GM04503 (cell line): ENCODE measurements at regions not wholly inside any gene's neighbourhood (a gene's known extent, or its start where the extent isn't known, plus 50 kb on each side); places are given as distances from the start of the nearest gene placed in this dataset.

Source experiments
- DNase-seq: peaks from one replicate; pipeline ENCODE4 v3.0.0-alpha.2; 2012; ENCODE audit warnings: low read depth

DNA sequence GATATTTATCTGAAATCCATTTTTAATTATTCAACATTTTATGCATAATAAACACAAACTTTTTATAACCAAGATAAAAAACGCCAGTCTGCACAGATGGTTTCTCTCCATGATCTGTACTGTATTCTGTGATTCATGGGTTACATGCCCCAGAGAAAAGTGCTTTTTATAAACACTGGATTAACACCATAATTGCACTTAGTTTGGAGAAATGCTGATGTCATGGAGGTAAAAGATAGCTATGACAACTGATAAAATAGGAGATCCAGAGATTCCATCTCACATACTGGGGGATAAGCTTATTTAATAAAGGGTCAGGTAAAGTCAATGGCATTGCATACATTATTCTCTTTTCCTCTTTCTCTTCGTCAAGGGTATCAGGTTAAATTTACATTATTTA is 1460.4 kb upstream of the ALCAM start:
- no peak for DNase-seq

DNA sequence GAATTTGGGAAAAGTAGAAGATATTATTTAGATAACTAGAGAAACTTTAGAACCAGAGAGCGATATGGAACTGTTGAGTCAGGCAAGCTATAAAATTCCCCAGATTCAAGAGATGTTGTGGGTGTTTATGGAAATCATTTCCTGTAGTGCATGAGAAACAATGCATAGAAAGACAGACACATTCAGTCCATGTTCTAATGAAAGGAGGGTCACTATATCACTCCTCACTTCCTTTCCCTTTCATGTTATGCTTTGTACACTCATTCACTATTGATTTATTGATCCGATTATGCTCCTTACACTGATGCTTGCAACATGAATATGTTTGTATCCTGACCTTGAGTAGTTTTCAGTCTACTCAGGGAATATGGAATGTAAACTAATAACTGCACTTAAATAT is 1459.9 kb upstream of the ALCAM start:
- DNase-seq: no peak

DNA sequence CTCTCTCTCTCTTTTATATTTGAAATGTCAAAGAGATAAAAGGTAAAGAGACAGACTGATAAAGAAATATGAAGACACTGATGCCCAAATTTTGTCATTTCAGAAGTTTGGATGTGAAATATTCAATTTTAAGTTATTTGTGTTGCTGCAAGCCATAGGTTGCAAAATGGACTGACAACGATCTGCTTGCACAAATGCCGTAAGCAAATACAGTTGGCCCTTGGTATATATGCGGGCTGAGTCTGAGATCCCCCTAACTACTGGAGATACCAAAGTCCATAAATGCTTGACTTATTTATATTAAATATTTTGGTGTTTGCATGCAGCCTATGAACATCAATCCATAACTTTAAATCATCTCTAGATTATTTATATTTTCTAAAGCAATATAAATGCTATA is 1459.1 kb upstream of the ALCAM start:
- DNase-seq: no peak

DNA sequence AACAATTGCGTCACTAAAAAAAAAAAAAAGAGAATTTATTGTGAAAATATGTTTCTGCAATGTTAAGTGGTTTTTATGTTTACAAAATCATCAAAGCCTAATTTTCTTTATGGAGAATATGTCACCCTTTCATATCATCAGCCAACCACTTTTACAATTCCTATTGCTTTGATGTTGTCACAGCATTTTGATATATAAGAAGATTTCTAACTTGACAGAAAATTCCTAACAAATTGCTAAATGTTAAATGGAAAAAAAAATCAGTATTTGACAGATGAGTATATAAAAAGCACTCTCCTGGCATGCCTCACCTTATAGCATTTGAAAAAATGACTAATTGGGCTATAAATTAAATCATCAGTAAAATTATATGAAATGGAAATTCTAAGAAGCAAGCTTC is 1457.3 kb upstream of the ALCAM start:
- DNase-seq: no peak

DNA sequence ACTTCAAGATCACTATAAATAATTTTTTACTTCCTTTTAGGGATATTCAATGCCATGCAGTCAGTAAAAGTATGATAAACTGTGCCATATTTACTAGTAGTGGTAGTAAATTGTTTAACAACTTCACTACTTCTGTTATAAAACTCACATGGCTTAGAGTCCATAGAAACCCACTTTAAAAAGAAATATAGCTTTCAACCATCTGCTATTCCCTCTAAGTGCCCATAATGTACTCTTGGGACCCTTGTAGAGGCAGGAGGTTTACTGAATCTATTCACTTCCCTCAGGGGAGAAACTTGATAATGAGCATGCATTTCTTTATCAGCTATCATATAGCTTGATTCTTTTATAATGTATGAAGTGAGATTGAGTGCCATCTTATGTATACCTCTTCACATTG is 1448.4 kb upstream of the ALCAM start:
- DNase-seq: no peak

DNA sequence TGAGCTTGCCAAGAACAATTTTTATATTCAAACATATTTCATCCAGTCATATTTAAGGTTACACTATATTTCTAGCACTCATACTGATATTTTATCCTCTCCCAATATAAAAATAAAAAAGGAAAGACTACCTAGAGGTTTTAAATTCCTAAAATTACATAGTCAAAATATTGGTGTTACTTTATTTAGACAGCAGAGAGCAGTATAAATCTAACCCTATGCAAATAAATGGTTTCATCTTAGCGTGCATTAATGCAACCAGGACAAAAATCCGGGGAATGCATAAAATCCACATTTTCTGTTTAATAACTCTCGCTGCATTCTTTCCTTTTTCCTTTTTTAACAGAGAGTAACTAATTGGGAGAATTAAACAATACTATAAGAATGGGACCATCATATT is 1447.4 kb upstream of the ALCAM start:
- DNase-seq: no peak

DNA sequence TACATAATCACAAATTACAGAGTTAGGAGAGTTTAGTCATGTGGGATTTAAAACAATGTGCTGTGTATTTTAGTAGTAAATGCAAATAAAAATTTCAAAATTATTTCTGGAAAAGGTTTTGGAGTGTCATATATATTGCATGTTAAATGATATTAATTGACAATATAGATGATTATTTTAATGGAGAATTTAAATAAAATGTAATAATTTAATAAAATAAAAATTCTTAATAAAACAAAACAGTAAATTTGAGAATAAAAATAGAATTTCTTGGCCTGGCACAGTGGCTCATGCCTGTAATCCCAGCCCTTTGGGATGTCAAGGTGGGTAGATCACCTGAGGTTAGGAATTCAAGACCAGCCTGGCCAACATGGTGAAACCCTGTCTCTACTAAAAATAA is 1442.8 kb upstream of the ALCAM start:
- no peak for DNase-seq

DNA sequence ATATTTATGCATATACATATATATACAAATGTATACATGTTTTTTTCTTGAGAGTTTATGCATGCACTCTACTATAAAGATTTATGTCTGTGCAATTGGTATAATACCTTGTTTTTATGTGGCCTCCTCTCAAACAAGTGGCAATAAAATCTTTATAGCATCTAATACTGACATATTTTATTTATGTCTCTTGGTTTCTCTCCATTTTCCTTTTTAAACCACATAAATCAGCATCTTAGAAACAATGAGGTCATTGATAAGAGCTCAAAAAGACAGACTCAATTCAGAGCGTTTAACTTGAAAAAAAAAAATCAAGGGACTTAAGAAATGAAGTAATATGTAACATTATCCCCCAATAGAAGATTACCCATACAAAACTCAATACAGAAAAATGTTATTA is 1442.2 kb upstream of the ALCAM start:
- DNase-seq: no peak

DNA sequence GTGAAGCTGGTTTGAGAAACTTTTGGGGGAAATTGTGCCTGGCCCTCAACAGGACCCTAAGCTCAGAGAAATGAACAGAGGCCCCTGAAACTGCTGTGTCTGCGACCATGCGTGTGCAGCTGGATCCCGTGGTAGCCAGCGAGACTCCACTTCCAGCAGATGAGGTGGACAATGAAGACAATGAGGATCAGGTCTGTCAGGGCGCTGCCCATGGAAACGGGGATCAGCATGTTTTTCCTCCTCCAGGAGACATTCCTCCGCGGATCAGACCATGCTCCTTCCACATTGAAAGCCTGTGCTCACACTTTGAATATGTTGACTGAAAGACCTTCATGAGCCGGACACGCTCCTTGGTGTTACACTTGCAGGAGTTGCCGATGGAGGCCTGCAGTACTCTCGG is 1439.8 kb upstream of the ALCAM start:
- no peak for DNase-seq

DNA sequence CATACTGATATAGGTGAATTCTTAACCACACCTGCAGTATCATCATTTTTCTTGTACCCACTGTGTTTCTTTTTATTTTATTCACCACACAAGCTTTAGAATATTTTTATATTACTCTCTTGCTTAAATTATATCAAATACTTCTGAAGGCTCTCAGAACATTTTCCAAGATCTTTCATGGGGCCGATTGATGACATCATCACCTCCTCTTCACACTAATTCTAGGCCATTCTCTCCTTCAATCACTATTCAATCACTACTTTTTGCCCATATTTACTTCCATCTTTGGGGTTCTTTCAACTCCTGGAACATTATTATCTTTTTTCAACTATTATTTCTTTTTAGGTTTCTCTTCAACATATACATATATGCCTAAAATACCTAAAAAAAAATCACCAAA is 1438.8 kb upstream of the ALCAM start:
- no peak for DNase-seq

DNA sequence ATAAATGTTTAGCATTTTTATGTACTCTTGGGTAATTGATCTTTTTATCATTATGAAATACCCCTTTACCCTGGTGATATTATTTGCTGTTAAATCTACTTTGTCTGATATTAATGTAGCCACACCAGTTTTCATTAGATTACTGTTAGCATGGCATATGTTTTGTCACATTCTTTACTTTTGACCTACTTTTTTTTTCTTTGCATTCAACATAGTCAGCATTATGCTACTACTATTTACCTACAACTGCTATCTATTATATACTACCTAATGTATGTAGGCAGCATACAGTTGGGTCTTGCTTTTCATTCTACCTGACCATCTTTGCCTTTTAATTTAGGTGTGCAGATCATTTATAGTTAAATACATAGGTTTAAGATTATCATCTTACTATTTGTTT is 1429.6 kb upstream of the ALCAM start:
- DNase-seq: no peak

DNA sequence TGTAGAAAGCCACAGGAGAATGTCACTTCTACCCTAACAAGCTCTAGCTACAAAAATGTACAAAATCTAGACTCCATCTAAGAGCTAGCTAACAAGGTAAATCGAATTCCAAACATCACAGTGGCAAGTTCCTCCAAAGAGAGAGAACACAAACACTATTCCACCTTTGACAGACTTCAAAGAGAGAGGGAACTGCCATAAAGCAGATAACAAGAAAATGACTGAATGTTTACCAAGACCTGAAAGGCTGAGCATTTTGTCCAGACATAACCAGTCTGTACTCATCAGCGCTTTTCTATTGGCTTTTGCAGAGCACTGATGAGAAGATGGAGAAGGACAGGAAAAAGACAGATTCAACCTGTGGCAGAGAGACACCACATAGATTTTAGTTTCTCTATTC is 1419.6 kb upstream of the ALCAM start:
- DNase-seq: no peak

DNA sequence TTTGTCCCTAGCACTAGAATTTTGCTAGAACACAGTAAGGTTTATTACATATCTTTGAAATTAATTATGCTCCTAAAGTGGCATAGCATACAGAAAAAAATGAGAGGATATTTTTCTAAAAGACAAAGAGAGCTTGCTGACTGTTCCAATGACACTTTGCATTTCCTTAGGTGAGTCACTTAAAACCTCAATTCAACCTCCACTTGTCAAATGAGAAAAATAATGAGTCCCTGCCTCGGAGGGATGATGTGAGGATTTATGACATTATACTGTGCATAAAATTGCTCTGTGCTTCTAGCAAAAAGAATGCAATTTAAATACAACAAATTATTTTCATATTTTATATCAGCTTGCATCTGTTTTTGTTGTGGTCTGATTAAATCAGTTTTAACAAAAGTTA is 1417.0 kb upstream of the ALCAM start:
- DNase-seq: no peak

DNA sequence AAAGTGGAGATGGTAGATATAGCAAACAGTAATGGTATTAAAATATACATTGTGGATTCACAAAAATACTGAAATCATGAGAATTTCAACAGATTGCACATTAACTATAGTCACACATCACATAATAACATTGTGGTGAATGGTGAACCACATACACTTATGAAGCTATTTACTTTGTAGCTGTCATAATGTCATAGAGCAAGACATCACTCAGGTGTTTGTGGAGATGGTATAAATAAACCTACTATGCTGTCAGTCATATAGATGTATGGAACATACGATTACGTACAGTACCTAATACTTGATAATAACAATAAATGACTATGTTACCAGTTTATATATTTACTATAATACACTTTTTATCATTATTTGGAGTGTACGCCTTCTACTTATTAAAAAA is 1416.0 kb upstream of the ALCAM start:
- DNase-seq: no peak

DNA sequence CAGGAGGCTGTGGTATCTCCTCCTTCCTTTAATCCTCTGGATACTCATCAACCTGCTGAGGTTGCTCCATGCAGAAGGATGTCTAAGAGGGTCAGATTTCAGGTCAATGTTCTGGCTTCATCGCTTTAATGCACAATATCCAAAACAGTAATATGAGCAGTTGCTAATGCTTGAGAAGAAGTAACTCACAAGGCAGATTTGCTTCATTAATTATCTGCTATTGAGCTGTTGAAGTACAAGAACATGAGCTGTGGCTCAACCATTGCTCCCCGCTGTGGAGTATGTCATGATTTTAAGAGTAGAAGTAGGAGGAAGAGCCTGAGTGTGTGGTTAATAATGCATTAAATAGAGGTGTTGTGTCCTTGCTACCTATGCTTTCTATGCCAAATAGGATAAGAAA is 1412.9 kb upstream of the ALCAM start:
- DNase-seq: no peak

DNA sequence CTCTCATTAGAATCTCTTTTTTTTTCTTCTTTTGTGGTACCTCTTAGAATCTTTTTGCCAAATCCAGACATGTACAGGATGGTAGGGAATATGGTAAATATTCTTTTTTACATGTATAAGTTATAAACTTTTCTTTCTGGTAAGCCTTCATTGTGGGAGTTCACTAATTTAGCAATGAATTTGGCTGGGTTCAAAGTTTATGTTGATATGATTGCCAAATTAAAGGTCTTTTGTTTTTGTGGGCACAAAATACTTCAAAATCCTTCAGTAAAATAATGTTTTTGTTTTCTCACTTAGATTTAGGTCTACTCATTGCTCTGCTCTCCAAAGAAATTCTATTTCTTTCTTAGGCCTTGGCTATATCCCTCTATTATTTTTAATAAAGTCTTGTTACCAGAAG is 1405.9 kb upstream of the ALCAM start:
- no peak for DNase-seq

DNA sequence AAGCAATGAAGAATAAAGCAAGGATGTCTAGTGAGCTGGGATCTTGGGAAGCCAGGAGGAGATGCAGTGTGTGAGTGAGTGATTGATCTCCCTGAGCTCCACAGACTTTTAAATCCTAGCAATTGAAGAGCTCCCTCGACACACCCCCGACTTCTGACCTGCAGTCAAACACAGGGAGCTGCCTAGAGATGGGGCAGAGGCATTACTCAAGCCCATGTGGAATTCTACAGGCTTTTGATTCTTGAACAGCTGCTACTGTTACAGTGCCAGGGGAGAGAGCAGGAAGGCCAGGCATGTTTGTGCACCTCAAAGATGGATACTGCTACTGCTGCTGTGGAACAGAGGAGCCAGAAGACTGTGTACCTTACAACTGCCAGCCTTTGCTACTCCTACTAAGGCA is 1403.1 kb upstream of the ALCAM start:
- DNase-seq: no peak

DNA sequence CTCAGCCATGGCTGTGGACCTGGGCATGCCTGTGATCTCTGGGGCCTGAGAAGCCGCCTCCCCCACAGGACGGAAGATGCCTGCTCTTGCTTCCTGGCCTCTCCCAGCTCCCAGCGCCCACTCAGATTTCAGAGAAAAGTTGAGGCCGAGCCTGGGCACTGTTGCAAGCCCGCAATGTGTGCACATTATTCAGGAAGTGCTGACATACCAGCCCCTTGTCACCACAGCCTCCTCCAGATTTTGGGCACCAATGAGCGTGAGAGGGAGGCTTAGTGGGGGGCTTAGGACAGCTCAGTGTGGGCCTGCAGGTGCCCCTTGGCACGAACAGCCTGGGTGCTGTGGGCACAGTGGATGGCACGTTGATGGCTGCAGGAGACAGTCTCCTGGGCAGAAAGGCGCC is 1400.9 kb upstream of the ALCAM start:
- DNase-seq: no peak

DNA sequence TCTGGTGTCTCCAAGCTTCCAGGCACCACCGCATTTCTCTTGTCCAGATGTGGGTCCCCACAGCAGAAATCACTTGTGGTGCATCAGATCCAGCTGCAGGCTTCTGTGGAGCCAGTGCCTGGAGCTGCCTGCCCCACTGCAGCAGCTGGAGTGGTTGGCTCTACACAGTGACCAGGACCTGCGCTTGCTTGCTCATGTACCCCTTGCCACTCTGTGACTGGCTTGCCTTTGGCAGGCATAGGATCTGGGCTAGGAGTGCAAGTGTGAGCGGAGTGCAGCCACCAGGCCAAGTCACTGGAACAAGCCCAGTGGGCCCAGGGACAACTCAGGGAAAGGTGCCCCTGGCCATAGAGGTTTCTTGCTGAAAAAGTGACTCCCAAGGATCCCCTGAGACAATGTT is 1400.0 kb upstream of the ALCAM start:
- no peak for DNase-seq

DNA sequence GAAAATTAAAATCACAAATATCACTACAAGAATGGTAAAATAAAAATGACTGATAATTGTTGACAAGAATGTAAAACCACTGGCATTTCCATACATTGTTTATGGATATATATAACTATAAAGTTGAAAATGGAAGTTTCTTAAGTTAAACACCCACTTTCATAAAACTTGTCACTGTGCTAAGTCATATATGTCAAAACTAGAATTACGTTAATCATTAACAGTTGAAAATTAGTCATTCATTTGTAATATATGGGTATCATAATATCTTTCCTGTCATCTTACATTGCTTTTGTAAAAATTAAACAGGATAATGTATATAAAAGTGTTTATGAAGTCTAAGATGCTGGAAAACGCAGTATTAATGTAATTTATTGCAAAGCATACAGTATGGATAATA is 1398.6 kb upstream of the ALCAM start:
- DNase-seq: no peak

DNA sequence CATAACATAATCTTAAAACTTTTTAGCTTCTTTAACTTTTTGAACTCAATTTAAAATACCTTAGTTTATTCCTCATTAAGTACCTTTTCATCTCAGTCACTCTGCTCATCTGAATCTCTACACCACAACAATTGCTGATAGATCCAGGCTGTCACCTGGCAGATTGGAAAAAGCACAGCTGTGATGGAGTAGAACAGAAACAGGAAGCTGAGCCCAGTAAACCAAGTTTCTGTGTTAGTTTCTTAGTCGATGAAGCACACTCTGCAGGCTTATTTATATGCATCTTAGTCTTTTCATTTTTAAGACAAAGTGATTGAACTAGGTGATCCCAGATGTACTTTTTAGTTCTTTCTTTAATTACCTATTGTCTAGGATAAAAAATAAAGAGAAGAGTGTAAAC is 1398.0 kb upstream of the ALCAM start:
- DNase-seq: no peak

DNA sequence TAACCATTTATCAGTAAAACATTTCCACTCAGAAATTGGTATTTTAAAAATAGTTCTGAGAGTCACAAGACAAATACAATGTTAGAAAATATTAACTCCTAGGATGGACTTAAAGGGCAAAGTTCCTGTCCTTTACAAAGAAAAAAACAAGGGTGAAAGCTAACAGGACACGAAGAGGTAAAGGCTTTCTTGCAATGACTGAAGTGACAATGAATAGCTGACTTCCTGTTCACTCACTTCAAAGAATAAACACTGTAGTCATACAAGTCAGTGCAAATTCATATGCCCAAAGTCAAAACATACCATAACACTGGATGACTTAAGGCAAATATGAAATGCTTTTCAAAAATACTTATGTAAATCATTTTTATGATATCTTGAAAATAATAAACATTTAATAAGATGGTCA is 1389.8 kb upstream of the ALCAM start:
- DNase-seq: no peak

DNA sequence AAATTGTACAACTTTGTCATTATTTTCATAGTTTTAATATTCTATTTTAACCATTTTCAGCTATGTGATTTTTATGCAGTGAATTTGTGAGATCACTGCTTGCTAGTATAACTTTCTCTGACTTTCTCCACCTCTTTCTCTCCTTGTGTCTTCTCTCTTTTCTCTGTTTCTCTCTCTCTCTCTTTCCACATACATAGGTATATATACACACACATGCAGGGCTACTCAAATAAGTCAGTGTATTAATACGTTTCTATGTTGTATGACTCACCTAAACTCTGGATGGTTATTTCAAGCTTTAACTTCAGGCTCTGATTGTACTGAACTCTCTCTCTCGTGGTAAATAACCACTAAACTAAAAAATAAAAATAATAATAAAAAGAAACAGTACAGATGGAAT is 1389.3 kb upstream of the ALCAM start:
- DNase-seq: no peak

DNA sequence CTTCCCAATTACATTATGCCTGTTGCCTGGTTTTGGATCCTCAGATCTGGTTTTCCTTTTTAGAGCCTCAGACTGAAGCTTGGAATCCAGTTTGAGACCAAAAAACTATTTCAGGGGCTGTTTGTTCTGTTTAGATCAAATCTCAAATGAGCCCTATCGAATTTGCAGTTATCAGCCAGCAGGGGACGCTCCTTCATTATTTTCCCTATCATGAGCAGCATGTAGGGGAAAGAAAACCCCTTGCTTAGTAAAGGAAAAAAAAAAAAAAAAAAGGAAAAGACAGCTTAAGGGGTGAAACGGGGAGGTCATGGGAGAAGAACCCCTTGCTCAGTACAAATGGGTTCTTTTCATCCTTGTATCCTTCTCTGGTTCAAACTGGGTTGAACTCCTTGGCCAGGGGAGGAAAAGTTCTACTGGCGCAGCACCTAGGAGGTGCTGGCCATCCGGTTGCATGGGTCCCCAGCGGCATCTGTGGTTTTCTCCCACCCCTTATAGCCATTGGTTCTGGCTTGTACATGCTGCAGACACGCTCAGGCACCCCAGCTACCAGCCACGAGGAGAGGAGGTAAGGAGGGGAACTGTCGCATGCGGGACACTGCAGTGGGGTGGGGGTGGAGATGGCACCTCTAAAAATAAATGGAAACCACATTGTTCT is 1375.1 kb upstream of the ALCAM start:
- no peak for DNase-seq

DNA sequence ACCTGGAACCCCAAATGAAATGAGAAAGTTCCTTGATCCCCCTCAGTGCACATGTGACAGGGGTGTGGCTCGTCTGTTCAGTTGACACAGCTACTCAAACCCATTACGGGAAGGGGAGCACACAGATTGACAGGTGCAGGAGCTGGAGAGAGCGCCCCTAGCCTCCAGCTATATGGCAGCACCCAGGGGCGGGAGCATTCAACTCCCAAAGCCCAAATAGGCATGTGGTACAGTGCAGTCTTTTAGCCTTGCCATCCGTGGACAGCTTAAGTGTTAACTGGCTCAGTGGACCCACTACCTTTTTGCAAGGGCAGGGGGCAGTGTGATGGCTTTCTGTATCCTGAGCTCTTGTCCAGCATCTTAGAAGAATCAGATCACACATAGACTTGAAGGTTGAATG is 1374.2 kb upstream of the ALCAM start:
- no peak for DNase-seq
